ENCODE measurements at regions not wholly inside any gene's neighbourhood (a gene's known extent, or its start where the extent isn't known, plus 50 kb on each side); places are given as distances from the start of the nearest gene placed in this dataset.

DNA sequence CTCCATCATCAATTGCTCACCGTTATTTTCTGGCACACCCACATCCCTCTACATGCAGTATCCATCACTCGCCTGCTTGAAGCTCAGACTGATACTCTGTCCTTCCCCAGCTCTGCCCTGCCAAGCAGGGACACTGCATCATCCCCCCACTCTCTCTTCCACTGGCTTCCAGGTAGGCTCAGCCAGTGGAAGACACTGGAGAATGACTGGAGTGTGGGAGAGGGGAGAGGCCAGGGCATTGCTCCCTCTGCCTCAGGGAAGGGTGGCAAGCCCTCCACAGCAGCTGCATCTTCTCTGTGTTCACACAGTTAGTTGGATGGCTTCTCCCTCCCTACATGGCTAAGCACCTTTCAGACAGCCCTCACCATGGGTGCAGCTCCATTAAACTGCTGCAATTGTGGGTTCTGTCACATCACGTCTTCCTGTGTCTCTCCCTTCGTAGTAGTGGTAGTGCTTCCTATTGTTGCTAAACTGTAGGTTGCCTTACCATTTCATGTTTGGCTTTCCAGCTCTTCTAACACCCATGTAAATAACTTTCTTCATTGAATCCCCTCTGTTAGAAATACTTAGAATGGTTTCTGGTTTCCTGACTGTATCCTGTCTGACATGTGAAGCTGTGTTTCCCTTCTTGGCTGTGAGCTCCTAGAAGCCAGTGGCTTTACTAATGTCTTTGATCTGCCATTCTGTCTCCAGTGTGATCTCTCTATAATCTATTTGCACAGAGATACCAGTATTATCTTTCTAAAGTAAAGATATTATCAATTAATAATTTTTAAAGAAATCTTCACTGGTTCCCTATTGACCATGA lies 483.7 kb upstream of the LRRN3 start:
- no peak for TF ChIP-seq EZH2 (IDR thresholded peaks at IDR 0.05; ENCODE audit: low read length, missing control alignments)
- TF ChIP-seq, protein P1, sequence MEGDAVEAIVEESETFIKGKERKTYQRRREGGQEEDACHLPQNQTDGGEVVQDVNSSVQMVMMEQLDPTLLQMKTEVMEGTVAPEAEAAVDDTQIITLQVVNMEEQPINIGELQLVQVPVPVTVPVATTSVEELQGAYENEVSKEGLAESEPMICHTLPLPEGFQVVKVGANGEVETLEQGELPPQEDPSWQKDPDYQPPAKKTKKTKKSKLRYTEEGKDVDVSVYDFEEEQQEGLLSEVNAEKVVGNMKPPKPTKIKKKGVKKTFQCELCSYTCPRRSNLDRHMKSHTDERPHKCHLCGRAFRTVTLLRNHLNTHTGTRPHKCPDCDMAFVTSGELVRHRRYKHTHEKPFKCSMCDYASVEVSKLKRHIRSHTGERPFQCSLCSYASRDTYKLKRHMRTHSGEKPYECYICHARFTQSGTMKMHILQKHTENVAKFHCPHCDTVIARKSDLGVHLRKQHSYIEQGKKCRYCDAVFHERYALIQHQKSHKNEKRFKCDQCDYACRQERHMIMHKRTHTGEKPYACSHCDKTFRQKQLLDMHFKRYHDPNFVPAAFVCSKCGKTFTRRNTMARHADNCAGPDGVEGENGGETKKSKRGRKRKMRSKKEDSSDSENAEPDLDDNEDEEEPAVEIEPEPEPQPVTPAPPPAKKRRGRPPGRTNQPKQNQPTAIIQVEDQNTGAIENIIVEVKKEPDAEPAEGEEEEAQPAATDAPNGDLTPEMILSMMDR (conservative IDR thresholded peaks at IDR 0.05 in 1 of 2, IDR thresholded peaks at IDR 0.05 in 1 of 2; ENCODE audit: low read depth in 1 of 2, low read length in 2 of 2), result no peak

Data from fibroblast of lung (primary cell).